Activated CD8-positive, alpha-beta T cell treated with anti-CD3 and anti-CD28 coated beads, Interleukin-2, amount 10 ng/mL, durations not matched to agents 7 days and 5 days (primary cell): ENCODE measurements at regions not wholly inside any gene's neighbourhood (a gene's known extent, or its start where the extent isn't known, plus 50 kb on each side); places are given as distances from the start of the nearest gene placed in this dataset.
"Not testable (repeated sequence)": the region's sequence is repeated elsewhere in the genome, so short reads cannot be mapped to it uniquely, and the experiment has no call there.

Source experiments
- ATAC-seq: fragments of 150-1000 bp; cut with Tn5 transposase; one replicate; pipeline ENCODE4 v1.10.0; 2021; ENCODE audit warnings: moderate library complexity
- CTCF ChIA-PET: fragments of 350-600 bp; sonication (Branson Sonifier 250); formaldehyde crosslinking; loops from one replicate; lab custom pipeline; 2021; ENCODE audit warnings: antibody characterized with exemption; lab: Charles Lee
- POLR2A ChIA-PET: fragments of 350-600 bp; sonication (Branson Sonifier 250); formaldehyde crosslinking; loops from one replicate; lab custom pipeline; 2021; ENCODE audit warnings: antibody characterized with exemption; lab: Charles Lee
- DNase-seq: peaks from one replicate; pipeline ENCODE4 v3.0.0-alpha.2; 2020
- H3K27ac Mint-ChIP-seq: one replicate; pipeline ENCODE4 v1.8.0; 2021; ENCODE audit warnings: mild to moderate bottlenecking, mixed read lengths
- H3K27me3 Mint-ChIP-seq: one replicate; pipeline ENCODE4 v1.8.0; 2021; ENCODE audit warnings: low read depth, mixed read lengths
- H3K36me3 Mint-ChIP-seq: one replicate; pipeline ENCODE4 v1.8.0; 2021; ENCODE audit warnings: low read depth, mixed read lengths
- H3K4me1 Mint-ChIP-seq: one replicate; pipeline ENCODE4 v1.8.0; 2021; ENCODE audit warnings: low read depth, mixed read lengths
- H3K4me3 Mint-ChIP-seq: one replicate; pipeline ENCODE4 v1.8.0; 2021; ENCODE audit warnings: mild to moderate bottlenecking, mixed read lengths
- H3K9me3 Mint-ChIP-seq: one replicate; pipeline ENCODE4 v1.8.0; 2022; ENCODE audit warnings: mixed read lengths; ENCODE audit not compliant: insufficient read depth

DNA sequence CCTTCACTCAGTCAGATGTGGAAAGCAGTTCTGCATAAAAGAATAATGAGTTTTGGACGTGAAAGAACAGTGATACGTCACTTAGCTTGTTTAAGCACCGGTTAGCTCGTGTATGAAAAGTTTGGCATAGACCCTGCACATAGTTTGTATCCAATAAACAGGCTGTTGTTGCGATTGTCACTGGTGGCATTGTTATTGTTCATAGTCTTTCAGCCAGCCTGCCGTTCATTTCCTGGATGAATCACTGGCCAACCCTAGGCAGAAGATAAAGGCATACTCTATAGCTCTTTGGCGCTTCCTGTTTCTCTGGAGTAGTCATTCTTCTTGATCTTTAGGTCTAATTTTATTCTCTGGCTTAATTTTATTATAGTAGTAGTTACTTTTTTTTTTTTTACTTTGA, 57.8 kb upstream of the ANKRD30A start:
- H3K27ac Mint-ChIP-seq = no peak overlapping the region
- H3K4me3 Mint-ChIP-seq = no peak overlapping the region
- H3K36me3 Mint-ChIP-seq = no peaks in the 10 kb centered on the region
- peaks cover 26% of the 10 kb centered on the region for H3K9me3 Mint-ChIP-seq
- ATAC-seq (no peak), DNase-seq (no peak)
- ChIA-PET POLR2A (no interaction called here), CTCF (no interaction called here)
- no peaks in the 10 kb centered on the region for H3K4me1 Mint-ChIP-seq
- no peaks in the 10 kb centered on the region for H3K27me3 Mint-ChIP-seq

- H3K4me3 Mint-ChIP-seq, CTCF ChIA-PET, DNase-seq, H3K4me1 Mint-ChIP-seq, H3K36me3 Mint-ChIP-seq, H3K27ac Mint-ChIP-seq, ATAC-seq, H3K27me3 Mint-ChIP-seq: not testable (repeated sequence)
- POLR2A ChIA-PET = interaction anchor here (0.7 kb wide), 1 partner anchor 204 kb away, joined by 3 read pairs; no protein-coding TSS in a partner anchor
- H3K9me3 Mint-ChIP-seq = peaks cover 17% of the 10 kb centered on the region
Observed at GRCh38 chr10:37062296-37062695, 63.1 kb upstream of the ANKRD30A start.

DNA sequence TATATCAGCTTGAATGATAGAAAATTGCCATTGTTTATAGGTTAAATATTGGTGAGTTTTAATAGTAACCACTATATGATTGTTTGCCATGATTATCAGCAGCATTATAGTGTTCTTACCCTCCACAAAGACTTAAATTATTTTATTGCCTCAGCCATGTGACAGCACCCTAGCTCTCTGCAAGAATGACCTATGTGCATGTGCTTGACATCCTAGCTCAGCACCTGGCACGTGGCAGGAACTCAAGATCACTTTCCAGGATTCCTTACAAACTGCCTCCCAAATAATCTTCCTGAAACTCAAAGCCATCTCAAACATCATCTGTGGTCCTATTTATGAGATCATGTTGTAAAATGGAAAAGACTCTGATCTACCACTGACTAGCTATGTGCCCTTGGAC, 68.1 kb upstream of the ANKRD30A start:
- Mint-ChIP-seq H3K27ac (no peak overlapping the region), H3K4me1 (no peaks in the 10 kb centered on the region), H3K27me3 (no peaks in the 10 kb centered on the region), H3K36me3 (no peaks in the 10 kb centered on the region), H3K9me3 (peaks cover 4% of the 10 kb centered on the region), H3K4me3 (no peak overlapping the region)
- ChIA-PET CTCF (no interaction called here), POLR2A (no interaction called here)
- no peak for ATAC-seq
- DNase-seq = no peak

- DNase-seq (no peak), ATAC-seq (no peak)
- Mint-ChIP-seq H3K9me3 (peaks cover 16% of the 10 kb centered on the region), H3K4me1 (no peaks in the 10 kb centered on the region), H3K27ac (no peak overlapping the region), H3K36me3 (peaks cover 3% of the 10 kb centered on the region), H3K4me3 (no peak overlapping the region), H3K27me3 (no peaks in the 10 kb centered on the region)
- CTCF ChIA-PET = no interaction called here
- POLR2A ChIA-PET = no interaction called here
Observed at GRCh38 chr10:37053476-37053875, 71.9 kb upstream of the ANKRD30A start.

GRCh38 chr10:37049982-37050381, 75.4 kb upstream of the ANKRD30A start:
- H3K27ac Mint-ChIP-seq, H3K36me3 Mint-ChIP-seq, H3K27me3 Mint-ChIP-seq, DNase-seq, ATAC-seq, H3K4me1 Mint-ChIP-seq, POLR2A ChIA-PET, H3K4me3 Mint-ChIP-seq, CTCF ChIA-PET: not testable (repeated sequence)
- H3K9me3 Mint-ChIP-seq = peaks cover 17% of the 10 kb centered on the region

DNA sequence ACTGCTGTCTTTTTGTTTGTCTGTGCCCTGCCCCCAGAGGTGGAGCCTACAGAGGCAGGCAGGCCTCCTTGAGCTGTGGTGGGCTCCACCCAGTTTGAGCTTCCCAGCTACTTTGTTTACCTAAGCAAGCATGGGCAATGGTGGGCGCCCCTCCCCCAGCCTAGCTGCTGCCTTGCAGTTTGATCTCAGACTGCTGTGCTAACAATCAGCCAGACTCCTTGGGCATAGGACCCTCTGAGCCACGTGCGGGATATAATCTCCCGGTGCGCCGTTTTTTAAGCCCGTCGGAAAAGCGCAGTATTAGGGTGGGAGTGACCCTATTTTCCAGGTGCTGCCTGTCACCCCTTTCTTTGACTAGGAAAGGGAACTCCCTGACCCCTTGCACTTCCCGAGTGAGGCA, 81.1 kb upstream of the ANKRD30A start:
- CTCF ChIA-PET, POLR2A ChIA-PET, H3K4me3 Mint-ChIP-seq, H3K4me1 Mint-ChIP-seq, H3K27me3 Mint-ChIP-seq, DNase-seq, H3K36me3 Mint-ChIP-seq, H3K27ac Mint-ChIP-seq, ATAC-seq: not testable (repeated sequence)
- peaks cover 15% of the 10 kb centered on the region for H3K9me3 Mint-ChIP-seq

- H3K27me3 Mint-ChIP-seq = no peaks in the 10 kb centered on the region
- no peaks in the 10 kb centered on the region for H3K4me1 Mint-ChIP-seq
- POLR2A ChIA-PET = no interaction called here
- CTCF ChIA-PET = no interaction called here
- no peaks in the 10 kb centered on the region for H3K9me3 Mint-ChIP-seq
- ATAC-seq = no peak
- no peak overlapping the region for H3K4me3 Mint-ChIP-seq
- DNase-seq = no peak
- H3K27ac Mint-ChIP-seq = no peak overlapping the region
- H3K36me3 Mint-ChIP-seq = no peaks in the 10 kb centered on the region
Observed at GRCh38 chr10:37035853-37036252, 89.5 kb upstream of the ANKRD30A start.

DNA sequence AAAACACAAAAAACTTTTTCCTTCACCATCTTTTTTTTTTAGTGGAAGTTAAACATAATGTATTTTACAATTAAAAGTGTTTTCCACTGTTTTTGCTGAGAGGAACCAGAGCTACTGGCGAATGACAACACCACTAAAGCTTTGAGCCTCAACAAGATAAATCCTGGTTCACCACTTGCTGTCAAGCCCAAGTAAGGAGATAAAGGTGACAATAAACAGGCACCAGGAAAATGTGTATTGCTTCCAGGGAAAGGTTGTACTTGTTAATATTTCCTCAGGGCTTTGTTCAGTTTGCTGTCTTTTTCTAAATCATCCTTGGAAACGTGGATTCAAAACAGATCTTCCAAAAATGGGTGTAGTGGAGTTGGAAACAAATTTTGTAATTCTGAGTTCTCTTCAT, 109.9 kb upstream of the ANKRD30A start:
- H3K27ac Mint-ChIP-seq = no peak overlapping the region
- no peak overlapping the region for H3K4me3 Mint-ChIP-seq
- H3K9me3 Mint-ChIP-seq = peaks cover 16% of the 10 kb centered on the region
- ATAC-seq (no peak), DNase-seq (no peak)
- H3K36me3 Mint-ChIP-seq = no peaks in the 10 kb centered on the region
- CTCF ChIA-PET = no interaction called here
- no peaks in the 10 kb centered on the region for H3K4me1 Mint-ChIP-seq
- H3K27me3 Mint-ChIP-seq = no peaks in the 10 kb centered on the region
- POLR2A ChIA-PET = no interaction called here

GRCh38 chr10:37010741-37011140, 114.7 kb upstream of the ANKRD30A start:
- Mint-ChIP-seq H3K27me3 (no peaks in the 10 kb centered on the region), H3K9me3 (peaks cover 11% of the 10 kb centered on the region), H3K4me3 (no peak overlapping the region), H3K27ac (no peak overlapping the region), H3K4me1 (no peaks in the 10 kb centered on the region), H3K36me3 (no peaks in the 10 kb centered on the region)
- POLR2A ChIA-PET = no interaction called here
- CTCF ChIA-PET = no interaction called here
- no peak for DNase-seq
- no peak for ATAC-seq

- POLR2A ChIA-PET, H3K36me3 Mint-ChIP-seq, H3K27me3 Mint-ChIP-seq, DNase-seq, CTCF ChIA-PET, H3K27ac Mint-ChIP-seq, H3K4me1 Mint-ChIP-seq, ATAC-seq, H3K9me3 Mint-ChIP-seq, H3K4me3 Mint-ChIP-seq: not testable (repeated sequence)
Observed at GRCh38 chr10:37008276-37008675, 117.1 kb upstream of the ANKRD30A start.

DNA sequence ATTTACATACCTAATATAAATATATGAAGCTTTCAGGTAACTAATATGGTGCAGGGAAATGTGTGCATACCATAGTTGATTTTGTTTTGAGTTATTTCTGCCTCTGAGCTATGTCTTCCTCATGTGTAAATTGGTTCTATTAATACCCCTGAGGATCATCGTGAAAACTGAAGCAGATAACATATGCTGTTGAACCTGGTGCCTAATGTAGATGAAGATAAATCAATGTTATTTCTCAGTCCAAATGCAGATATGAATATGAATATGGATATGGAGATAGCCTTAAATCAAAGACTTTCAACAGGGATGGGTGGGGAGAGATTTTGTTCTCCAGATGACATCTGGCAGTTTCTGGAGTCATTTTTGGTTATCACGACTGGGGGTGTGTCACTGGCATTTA, 122.3 kb upstream of the ANKRD30A start:
- Mint-ChIP-seq H3K4me1 (no peaks in the 10 kb centered on the region), H3K27ac (no peak overlapping the region), H3K36me3 (no peaks in the 10 kb centered on the region), H3K4me3 (no peak overlapping the region), H3K27me3 (no peaks in the 10 kb centered on the region), H3K9me3 (peaks cover 15% of the 10 kb centered on the region)
- DNase-seq = no peak
- ChIA-PET CTCF (no interaction called here), POLR2A (no interaction called here)
- no peak for ATAC-seq

DNA sequence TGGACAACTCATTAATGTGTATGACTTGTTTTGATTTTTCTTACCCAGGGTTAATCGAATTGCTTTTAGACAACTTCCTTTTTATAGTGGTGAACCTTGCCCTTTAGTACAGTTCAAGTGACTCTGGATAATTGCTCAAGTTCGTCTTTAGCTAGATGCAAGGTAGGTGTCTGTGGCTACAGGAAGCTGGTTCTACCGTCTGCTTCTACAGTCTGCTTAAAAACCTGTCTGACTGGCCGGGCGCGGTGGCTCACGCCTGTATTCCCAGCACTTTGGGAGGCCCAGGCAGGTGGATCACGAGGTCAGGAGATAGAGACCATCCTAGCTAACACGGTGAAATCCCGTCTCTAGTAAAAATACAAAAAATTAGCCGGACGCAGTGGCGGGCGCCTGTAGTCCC, 129.6 kb upstream of the ANKRD30A start:
- H3K4me3 Mint-ChIP-seq, ATAC-seq, DNase-seq, POLR2A ChIA-PET, CTCF ChIA-PET, H3K36me3 Mint-ChIP-seq, H3K27me3 Mint-ChIP-seq, H3K4me1 Mint-ChIP-seq, H3K27ac Mint-ChIP-seq: not testable (repeated sequence)
- H3K9me3 Mint-ChIP-seq = peaks cover 17% of the 10 kb centered on the region

DNA sequence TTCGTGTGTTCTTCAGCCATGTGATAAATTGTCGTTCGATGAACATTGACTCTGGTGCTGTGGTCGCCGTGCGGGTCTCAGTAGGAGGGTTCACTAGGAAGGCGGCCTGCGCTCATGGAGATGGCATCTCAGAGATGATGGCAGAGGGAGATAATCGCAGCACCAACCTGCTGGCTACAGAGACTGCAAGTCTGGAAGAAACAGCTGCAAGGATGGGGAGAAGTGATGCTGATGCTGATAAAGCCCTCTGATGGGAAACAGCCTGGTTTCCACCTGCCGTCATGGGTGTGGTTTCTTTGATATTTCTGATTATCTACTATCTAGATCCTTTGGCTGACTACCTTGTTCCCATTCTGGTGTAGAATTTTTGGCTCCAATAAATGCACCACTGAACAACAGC, 130.5 kb upstream of the ANKRD30A start:
- Mint-ChIP-seq H3K9me3 (peaks cover 17% of the 10 kb centered on the region), H3K4me3 (no peak overlapping the region), H3K36me3 (no peaks in the 10 kb centered on the region), H3K4me1 (no peaks in the 10 kb centered on the region), H3K27me3 (no peaks in the 10 kb centered on the region), H3K27ac (no peak overlapping the region)
- ATAC-seq (no peak), DNase-seq (no peak)
- CTCF ChIA-PET = no interaction called here
- POLR2A ChIA-PET = no interaction called here
